Body of pancreas (tissue), 4 donors: ENCODE measurements at regions not wholly inside any gene's neighbourhood (a gene's known extent, or its start where the extent isn't known, plus 50 kb on each side); places are given as distances from the start of the nearest gene placed in this dataset.

Source experiments
- CTCF ChIP-seq, 7 experiments: fragments of 450-650 bp in 4 of 7; fragments of 200-600 bp in 3 of 7; sonication (generic) in 3 of 7; IDR thresholded peaks; one replicate each; pipeline ENCODE4 v1.5.1; 2016 to 2019; ENCODE audit warnings: antibody characterized with exemption in 7 of 7
- POLR2A ChIP-seq, 3 donors: fragments of 450-650 bp; IDR thresholded peaks; one replicate each; pipeline ENCODE4 v1.6.1; 2016; ENCODE audit warnings: antibody characterized with exemption in 3 of 3, mild to moderate bottlenecking in 2 of 3

DNA sequence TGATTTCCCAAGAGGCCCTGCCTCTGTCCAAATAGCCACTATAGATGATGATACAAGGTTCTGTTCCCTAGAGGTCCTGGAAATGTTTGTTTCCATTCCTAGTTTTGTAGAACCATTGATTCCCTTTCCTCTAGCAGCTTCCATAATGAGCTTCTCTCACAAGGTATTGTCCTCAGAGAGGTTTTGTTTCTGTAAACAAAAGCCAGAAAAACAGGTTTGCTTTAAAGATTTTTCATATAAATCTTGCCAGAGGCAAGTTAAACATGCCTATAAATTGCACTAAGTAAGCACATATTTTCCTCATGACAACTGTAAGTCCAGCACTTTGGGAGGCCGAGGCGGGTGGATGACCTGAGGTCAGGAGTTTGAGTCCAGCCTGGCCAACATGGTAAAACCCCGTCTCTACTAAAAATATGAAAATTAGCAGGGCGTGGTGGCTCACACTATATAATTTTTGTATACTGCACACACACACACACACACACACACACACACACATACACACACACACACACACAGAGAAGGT, 1787.7 kb downstream of the EFNA5 start:
- TF ChIP-seq CTCF (IDR thresholded peaks at IDR 0.05) (no peak), POLR2A (IDR thresholded peaks at IDR 0.05) (no peak)
